H9 (cell line): ENCODE measurements at regions not wholly inside any gene's neighbourhood (a gene's known extent, or its start where the extent isn't known, plus 50 kb on each side); places are given as distances from the start of the nearest gene placed in this dataset.
A peak's percentile ranks its signal among the peaks of the same experiment; 100 is the strongest.

Experiments
- DNase-seq: peaks from one replicate; pipeline ENCODE4 v3.0.0-alpha.2; 2017
- H2AFZ ChIP-seq: one replicate; pipeline ENCODE4 v1.6.1; 2013; ENCODE audit warnings: mild to moderate bottlenecking, low read length, control low read depth, moderate library complexity
- H2AK5ac ChIP-seq: 2 replicates; pipeline ENCODE4 v1.6.1; 2013; ENCODE audit warnings: low read length, control low read depth, mixed read lengths; ENCODE audit not compliant: insufficient read length
- H2BK120ac ChIP-seq: one replicate; pipeline ENCODE4 v1.6.1; 2013; ENCODE audit warnings: low read depth, mild to moderate bottlenecking, low read length, control low read depth, inconsistent platforms; ENCODE audit not compliant: poor library complexity, severe bottlenecking
- H2BK12ac ChIP-seq: 2 replicates; pipeline ENCODE4 v1.6.1; 2013; ENCODE audit warnings: low read length, control low read depth, mixed read lengths, low read depth; ENCODE audit not compliant: insufficient read length
- H2BK15ac ChIP-seq: 2 replicates; pipeline ENCODE4 v1.6.1; 2013; ENCODE audit warnings: low read depth, low read length, control low read depth
- H2BK20ac ChIP-seq: one replicate; pipeline ENCODE4 v1.6.1; 2013; ENCODE audit warnings: low read depth, mild to moderate bottlenecking, low read length, control low read depth, inconsistent platforms; ENCODE audit not compliant: poor library complexity, severe bottlenecking
- H2BK5ac ChIP-seq: 2 replicates; pipeline ENCODE4 v1.6.1; 2013; ENCODE audit warnings: low read length, control low read depth, mixed read lengths; ENCODE audit not compliant: insufficient read length
- H3K14ac ChIP-seq: 2 replicates; pipeline ENCODE4 v1.6.1; 2013; ENCODE audit warnings: low read length, control low read depth; ENCODE audit not compliant: insufficient read depth
- H3K18ac ChIP-seq: 2 replicates; pipeline ENCODE4 v1.6.1; 2013; ENCODE audit warnings: low read depth, mild to moderate bottlenecking, mixed read lengths, low read length, control low read depth; ENCODE audit not compliant: insufficient read length
- H3K23ac ChIP-seq: 2 replicates; pipeline ENCODE4 v1.6.1; 2013; ENCODE audit warnings: low read length, control low read depth, mixed read lengths, low read depth; ENCODE audit not compliant: insufficient read length
- H3K23me2 ChIP-seq: 2 replicates; pipeline ENCODE4 v1.6.1; 2013; ENCODE audit warnings: low read depth, mild to moderate bottlenecking, mixed read lengths, low read length, control low read depth; ENCODE audit not compliant: insufficient read length, poor library complexity, severe bottlenecking
- H3K27ac ChIP-seq: 2 replicates; pipeline ENCODE4 v1.5.1; 2013; ENCODE audit warnings: low read length, control low read depth, mixed read lengths, low read depth; ENCODE audit not compliant: insufficient read length
- H3K27me3 ChIP-seq: 2 replicates; pipeline ENCODE4 v1.6.1; 2013; ENCODE audit warnings: low read length, control low read depth, inconsistent platforms; ENCODE audit not compliant: insufficient read depth
- H3K4ac ChIP-seq: 2 replicates; pipeline ENCODE4 v1.6.1; 2013; ENCODE audit warnings: low read depth, mild to moderate bottlenecking, control low read depth, inconsistent platforms, low read length, moderate library complexity
- H3K4me1 ChIP-seq: 2 replicates; pipeline ENCODE4 v1.6.1; 2013; ENCODE audit warnings: low read length, control low read depth, inconsistent platforms; ENCODE audit not compliant: insufficient read depth
- H3K4me2 ChIP-seq: 2 replicates; pipeline ENCODE4 v1.6.1; 2013; ENCODE audit warnings: low read length, control low read depth, mixed read lengths; ENCODE audit not compliant: insufficient read length, insufficient read depth
- H3K56ac ChIP-seq: 2 replicates; pipeline ENCODE4 v1.6.1; 2013; ENCODE audit warnings: low read depth, mild to moderate bottlenecking, mixed read lengths, low read length, control low read depth; ENCODE audit not compliant: insufficient read length
- H3K79me1 ChIP-seq: 2 replicates; pipeline ENCODE4 v1.6.1; 2013; ENCODE audit warnings: low read depth, mild to moderate bottlenecking, moderate library complexity, low read length, control low read depth, inconsistent platforms; ENCODE audit not compliant: insufficient read depth, poor library complexity, severe bottlenecking
- H3K79me2 ChIP-seq: 2 replicates; pipeline ENCODE4 v1.6.1; 2013; ENCODE audit warnings: low read length, control low read depth, inconsistent platforms; ENCODE audit not compliant: insufficient read depth
- H3K9ac ChIP-seq: 2 replicates; pipeline ENCODE4 v1.6.1; 2013; ENCODE audit warnings: low read length, control low read depth, mixed read lengths; ENCODE audit not compliant: insufficient read length; ENCODE audit errors: extremely low read depth
- H3K9me3 ChIP-seq: one replicate; pipeline ENCODE4 v1.6.1; 2013; ENCODE audit warnings: low read depth, low read length, inconsistent platforms; ENCODE audit not compliant: control insufficient read depth
- H3T11ph ChIP-seq: one replicate; pipeline ENCODE4 v1.6.1; 2013; ENCODE audit warnings: mild to moderate bottlenecking, low read length, control low read depth, inconsistent platforms
- H4K20me1 ChIP-seq: one replicate; pipeline ENCODE4 v1.6.1; 2013; ENCODE audit not compliant: control insufficient read depth, insufficient read length, insufficient read depth
- H4K5ac ChIP-seq: 2 replicates; pipeline ENCODE4 v1.6.1; 2013; ENCODE audit warnings: low read depth, mild to moderate bottlenecking, mixed read lengths, low read length, control low read depth; ENCODE audit not compliant: insufficient read length
- H4K8ac ChIP-seq: replicated peaks from 2 replicates; pipeline ENCODE4 v1.6.1; 2013; ENCODE audit warnings: low read length, control low read depth, mixed read lengths, low read depth; ENCODE audit not compliant: insufficient read length
- H4K91ac ChIP-seq: 2 replicates; pipeline ENCODE4 v1.6.1; 2013; ENCODE audit warnings: low read depth, mild to moderate bottlenecking, moderate library complexity, mixed read lengths, low read length, control low read depth; ENCODE audit not compliant: insufficient read length
- H3K27ac Mint-ChIP-seq, 3 experiments: 2 replicates in 2 of 3; 3 replicates in 1 of 3; pipeline ENCODE4 v1.8.0; 2020 to 2021; ENCODE audit warnings: mixed read lengths in 3 of 3, mild to moderate bottlenecking in 1 of 3, moderate library complexity in 1 of 3
- H3K27me3 Mint-ChIP-seq: 2 replicates; pipeline ENCODE4 v1.8.0; 2021; ENCODE audit warnings: low read depth, mild to moderate bottlenecking, moderate library complexity, mixed read lengths
- H3K36me3 Mint-ChIP-seq, 3 experiments: 2 replicates in 2 of 3; 3 replicates in 1 of 3; pipeline ENCODE4 v1.8.0; 2020 to 2021; ENCODE audit warnings: low read depth in 3 of 3, mixed read lengths in 3 of 3; ENCODE audit not compliant: insufficient read depth in 1 of 3
- H3K4me1 Mint-ChIP-seq, 2 experiments: 2 replicates each; pipeline ENCODE4 v1.8.0; 2020; ENCODE audit warnings: mixed read lengths in 2 of 2
- H3K4me3 Mint-ChIP-seq, 2 experiments: 2 replicates in 1 of 2; 3 replicates in 1 of 2; pipeline ENCODE4 v1.8.0; 2020 to 2021; ENCODE audit warnings: mild to moderate bottlenecking in 2 of 2, mixed read lengths in 2 of 2, moderate library complexity in 1 of 2
- H3K9me3 Mint-ChIP-seq, 2 experiments: 2 replicates in 1 of 2; 3 replicates in 1 of 2; pipeline ENCODE4 v1.8.0; 2020; ENCODE audit warnings: mild to moderate bottlenecking in 2 of 2, mixed read lengths in 2 of 2, moderate library complexity in 1 of 2
- WGBS: extraction: QIAGEN DNeasy Blood & Tissue Kit; methylation state at CpG from one replicate; pipeline ENCODE4 v1.1.7; 2013; ENCODE audit warnings: missing lambda C conversion rate, low lambda C conversion rate, mixed read lengths; ENCODE audit not compliant: insufficient read length; ENCODE audit errors: extremely low coverage; 5-methylcytosine and 5-hydroxymethylcytosine counted together
- TF ChIP-seq, protein P1 (sequence below): fragments of 200-600 bp; sonication (generic); conservative IDR thresholded peaks from 3 replicates; pipeline ENCODE4 v1.8.0; 2021; ENCODE audit warnings: antibody characterized with exemption, mild to moderate bottlenecking

DNA sequence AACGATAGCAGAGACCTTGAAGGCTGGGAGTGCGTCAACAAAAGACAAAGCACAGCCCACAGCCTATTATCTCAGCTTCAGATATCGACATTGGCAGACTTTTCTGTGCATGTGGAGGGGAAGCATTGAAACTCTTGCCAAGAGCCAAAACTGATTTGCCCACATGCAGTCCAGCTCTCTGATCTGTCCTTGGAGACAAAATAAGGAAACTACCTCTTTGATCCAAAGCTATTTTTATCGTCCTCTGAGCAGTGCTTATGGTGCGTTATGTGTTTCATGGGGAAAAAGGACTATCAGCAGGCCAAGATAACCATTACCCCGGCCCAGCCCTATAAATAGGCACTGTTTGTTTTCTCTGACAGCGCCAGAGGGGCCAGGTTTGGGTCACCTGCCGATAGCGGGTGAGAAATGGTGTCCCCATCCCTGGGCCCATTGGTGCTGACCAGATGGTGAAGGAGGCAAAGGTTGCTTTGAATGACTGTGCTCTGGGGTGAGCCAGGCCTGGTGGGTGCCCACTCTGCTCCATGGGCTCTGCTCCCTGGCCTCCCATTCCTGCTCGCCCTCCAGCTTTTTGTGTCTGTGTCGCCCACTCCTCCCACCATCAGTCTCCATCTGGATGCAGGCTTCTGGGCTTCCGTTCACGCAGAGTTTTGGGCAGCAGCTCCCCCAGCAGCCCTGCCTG is 176.1 kb upstream of the HS6ST1 start:
- TF ChIP-seq, protein P1, sequence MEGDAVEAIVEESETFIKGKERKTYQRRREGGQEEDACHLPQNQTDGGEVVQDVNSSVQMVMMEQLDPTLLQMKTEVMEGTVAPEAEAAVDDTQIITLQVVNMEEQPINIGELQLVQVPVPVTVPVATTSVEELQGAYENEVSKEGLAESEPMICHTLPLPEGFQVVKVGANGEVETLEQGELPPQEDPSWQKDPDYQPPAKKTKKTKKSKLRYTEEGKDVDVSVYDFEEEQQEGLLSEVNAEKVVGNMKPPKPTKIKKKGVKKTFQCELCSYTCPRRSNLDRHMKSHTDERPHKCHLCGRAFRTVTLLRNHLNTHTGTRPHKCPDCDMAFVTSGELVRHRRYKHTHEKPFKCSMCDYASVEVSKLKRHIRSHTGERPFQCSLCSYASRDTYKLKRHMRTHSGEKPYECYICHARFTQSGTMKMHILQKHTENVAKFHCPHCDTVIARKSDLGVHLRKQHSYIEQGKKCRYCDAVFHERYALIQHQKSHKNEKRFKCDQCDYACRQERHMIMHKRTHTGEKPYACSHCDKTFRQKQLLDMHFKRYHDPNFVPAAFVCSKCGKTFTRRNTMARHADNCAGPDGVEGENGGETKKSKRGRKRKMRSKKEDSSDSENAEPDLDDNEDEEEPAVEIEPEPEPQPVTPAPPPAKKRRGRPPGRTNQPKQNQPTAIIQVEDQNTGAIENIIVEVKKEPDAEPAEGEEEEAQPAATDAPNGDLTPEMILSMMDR: no peak
- Histone ChIP-seq H3K79me1 (no peaks in the 10 kb centered on the region), H3K79me2 (no peaks in the 10 kb centered on the region), H2BK20ac (no peak overlapping the region), H3K18ac (no peak overlapping the region), H4K91ac (no peak overlapping the region), H3K9ac (no peak overlapping the region), H3K23me2 (no peaks in the 10 kb centered on the region), H2BK120ac (no peak overlapping the region), H3K56ac (no peak overlapping the region), H2AFZ (no peak overlapping the region), H4K5ac (no peak overlapping the region), H2BK15ac (no peak overlapping the region), H2AK5ac (no peak overlapping the region), H3K4ac (no peak overlapping the region), H3K9me3 (no peaks in the 10 kb centered on the region), H3K4me2 (no peak overlapping the region), H3K14ac (no peak overlapping the region), H3K27ac (no peak overlapping the region), H3K23ac (no peak overlapping the region), H4K20me1 (no peaks in the 10 kb centered on the region), H3T11ph (no peak overlapping the region), H4K8ac (no peak overlapping the region), H3K4me1 (peaks cover 10% of the 10 kb centered on the region; the same call in 1 of the 2 replicates), H2BK12ac (no peak overlapping the region), H2BK5ac (no peak overlapping the region), H3K27me3 (no peaks in the 10 kb centered on the region)
- H3K4me1 Mint-ChIP-seq: peaks cover 50 to 53% of the 10 kb centered on the region in 2 experiments
- H3K27me3 Mint-ChIP-seq: peaks cover 2% of the 10 kb centered on the region
- H3K9me3 Mint-ChIP-seq: peaks cover 0 to 3% of the 10 kb centered on the region in 2 experiments; a peak in 3 of 5 replicates
- H3K4me3 Mint-ChIP-seq: no peak overlapping the region
- WGBS: no CpG with 5 or more reads among the region's 13 CpGs
- DNase-seq: peak; percentile 24
- H3K27ac Mint-ChIP-seq: peak overlapping the region in 2 of 3 experiments; percentile 7 to 65; a peak in 1 of 7 replicates
- H3K36me3 Mint-ChIP-seq: peaks cover 0 to 3% (median 0%) of the 10 kb centered on the region in 3 experiments; a peak in 2 of 7 replicates
